Stimulated activated CD4-positive, alpha-beta T cell treated with anti-CD3 and anti-CD28 coated beads, Interleukin-15, amount 100 ng/mL, for 24 hours (primary cell): ENCODE measurements at regions not wholly inside any gene's neighbourhood (a gene's known extent, or its start where the extent isn't known, plus 50 kb on each side); places are given as distances from the start of the nearest gene placed in this dataset.
"Not testable (repeated sequence)": the region's sequence is repeated elsewhere in the genome, so short reads cannot be mapped to it uniquely, and the experiment has no call there.

ENCODE experiments used
- DNase-seq: peaks from one replicate; pipeline ENCODE4 v3.0.0-alpha.2; 2020

DNA sequence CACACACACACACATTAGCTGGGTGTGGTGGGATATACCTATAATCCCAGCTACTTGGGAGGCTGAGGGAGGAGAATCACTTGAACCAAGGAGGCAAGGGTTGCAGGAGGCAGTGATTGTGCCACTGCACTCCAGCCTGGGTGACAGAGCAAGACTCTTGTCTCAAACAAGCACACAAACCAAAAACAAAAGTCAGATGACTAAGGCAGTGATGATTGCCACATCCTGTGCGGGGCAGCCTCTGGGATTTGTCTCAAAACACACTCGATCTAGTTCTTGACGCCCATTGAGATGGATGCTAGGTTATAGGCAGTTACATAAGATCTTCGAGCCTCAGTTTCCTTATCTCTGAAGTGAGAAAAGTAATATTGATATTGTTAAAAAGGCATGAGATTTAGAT is 57.8 kb upstream of the NBPF8 start:
- DNase-seq = peak; percentile 70

- DNase-seq = peak; percentile 3
Observed at GRCh38 chr1:120356170-120356569, 58.7 kb upstream of the NBPF8 start.

- peak; percentile 59 for DNase-seq
Observed at GRCh38 chr1:120354618-120355184, 60.1 kb upstream of the NBPF8 start.

GRCh38 chr1:120342231-120343073 is 72.4 kb upstream of the NBPF8 start:
- DNase-seq = peak; percentile 25

DNA sequence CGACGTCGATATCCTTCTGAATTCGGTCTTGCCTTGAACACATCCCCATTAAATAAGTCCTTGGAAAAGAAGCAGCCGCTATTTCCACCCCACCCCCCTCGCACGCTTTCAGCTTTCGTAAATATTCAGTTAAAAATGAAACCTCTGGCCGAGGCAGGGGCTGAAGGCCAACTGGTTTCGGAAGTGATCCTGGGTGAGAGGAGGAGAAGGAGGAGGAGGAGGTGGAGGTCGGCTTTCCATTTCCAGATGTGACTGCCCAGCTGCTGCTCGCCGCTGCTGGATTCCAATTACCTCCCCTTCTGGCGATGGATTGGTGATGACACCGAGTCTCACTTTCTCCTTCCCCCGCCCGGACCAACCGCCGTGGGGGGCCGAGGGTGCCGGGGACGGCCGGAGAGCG is 73.1 kb upstream of the NBPF8 start:
- peak; percentile 5 for DNase-seq

- DNase-seq = peak; percentile 60
Observed at GRCh38 chr1:120340838-120341751, 73.7 kb upstream of the NBPF8 start.

- DNase-seq = not testable (repeated sequence)
Observed at GRCh38 chr1:120315738-120316137, 99.1 kb upstream of the NBPF8 start.

DNA sequence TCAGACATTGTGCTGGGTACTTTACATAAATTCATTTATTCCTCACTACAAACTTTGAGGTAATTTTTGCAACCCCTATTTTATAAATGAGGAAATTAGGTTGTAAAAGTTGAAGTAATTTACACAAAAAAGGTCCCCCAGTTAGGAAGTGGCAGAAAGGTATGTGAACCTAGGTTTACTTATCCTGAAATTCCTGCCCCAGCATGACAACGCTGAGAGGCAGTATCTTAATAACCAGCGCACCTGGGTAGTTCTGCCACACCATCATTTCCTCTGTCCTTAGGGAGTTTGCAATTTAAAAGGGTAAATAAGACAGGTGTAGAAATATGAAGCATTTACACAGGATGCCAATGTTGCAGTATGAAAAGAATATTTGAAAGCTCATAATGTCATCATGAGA is 102.9 kb upstream of the NBPF8 start:
- not testable (repeated sequence) for DNase-seq

- DNase-seq = not testable (repeated sequence)
Observed at GRCh38 chr1:120308940-120309578, 105.8 kb upstream of the NBPF8 start.

DNA sequence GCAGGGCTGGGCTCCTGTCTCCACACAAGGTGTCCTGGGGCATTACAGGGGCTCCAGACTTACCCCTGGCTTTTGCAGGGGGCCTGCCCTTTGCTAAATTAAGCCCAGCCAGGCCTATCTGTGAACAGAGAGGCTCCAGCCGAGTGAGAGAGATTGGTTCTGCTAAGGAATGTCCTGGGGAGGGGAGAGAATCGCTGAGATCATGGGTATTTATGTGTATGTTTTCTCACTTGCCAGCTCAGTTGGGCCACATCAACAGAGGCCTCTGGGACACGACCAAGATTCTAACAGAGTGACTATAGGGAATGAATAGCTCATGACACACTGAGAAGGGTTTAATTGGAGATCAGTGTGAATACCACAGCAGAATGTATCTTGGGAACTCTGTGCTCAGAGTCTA is 109.8 kb upstream of the NBPF8 start:
- DNase-seq = not testable (repeated sequence)

DNA sequence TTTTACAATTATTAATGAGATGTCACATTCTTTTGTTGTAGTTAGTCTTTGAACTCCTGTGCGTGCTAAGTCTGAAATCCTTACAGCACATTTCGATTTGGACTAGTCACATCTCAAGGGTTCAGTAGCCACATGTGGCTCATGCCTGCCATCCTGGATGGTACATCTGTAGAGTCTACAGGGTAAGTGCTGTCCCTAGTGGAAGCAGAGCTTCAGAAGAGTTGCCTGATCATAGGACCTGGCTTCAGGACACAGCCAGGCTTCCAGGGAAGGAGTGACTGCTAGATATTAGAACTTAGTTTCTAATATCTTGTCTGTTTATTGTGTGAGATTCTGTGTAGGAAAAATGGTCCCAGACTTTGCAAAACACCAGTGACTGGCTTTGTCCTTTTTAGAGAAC is 110.5 kb upstream of the NBPF8 start:
- not testable (repeated sequence) for DNase-seq

DNA sequence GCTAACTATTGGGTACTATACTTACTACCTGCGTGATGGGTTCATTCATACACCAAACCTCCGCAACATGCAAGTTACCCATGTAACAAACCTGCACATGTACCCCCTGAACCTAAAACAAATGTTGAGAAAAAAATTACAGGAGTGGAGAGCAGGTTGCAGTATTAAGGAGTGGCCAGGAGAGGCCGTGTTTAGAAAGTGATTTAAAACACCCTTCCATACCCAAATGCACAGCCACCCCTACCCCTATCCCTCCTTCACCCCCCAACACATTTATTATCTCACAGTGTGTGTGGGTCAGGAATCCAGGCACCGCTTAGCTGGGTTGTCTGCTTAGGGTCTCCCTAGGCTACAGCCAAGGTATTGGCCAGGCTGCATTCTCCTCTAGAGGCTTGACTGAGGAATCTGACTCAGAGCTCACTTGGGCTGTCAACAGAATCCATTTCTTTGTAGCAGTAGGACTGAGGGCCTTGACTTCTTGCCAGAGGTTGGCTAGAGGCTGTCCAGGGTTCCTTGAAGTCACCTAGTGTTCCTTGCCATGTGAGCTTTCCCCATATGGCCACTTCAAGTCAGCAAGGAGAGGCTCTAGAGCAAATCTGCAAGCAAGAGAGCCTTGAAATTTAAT is 115.3 kb upstream of the NBPF8 start:
- not testable (repeated sequence) for DNase-seq

GRCh38 chr1:120298487-120298886 is 116.3 kb upstream of the NBPF8 start:
- not testable (repeated sequence) for DNase-seq

DNA sequence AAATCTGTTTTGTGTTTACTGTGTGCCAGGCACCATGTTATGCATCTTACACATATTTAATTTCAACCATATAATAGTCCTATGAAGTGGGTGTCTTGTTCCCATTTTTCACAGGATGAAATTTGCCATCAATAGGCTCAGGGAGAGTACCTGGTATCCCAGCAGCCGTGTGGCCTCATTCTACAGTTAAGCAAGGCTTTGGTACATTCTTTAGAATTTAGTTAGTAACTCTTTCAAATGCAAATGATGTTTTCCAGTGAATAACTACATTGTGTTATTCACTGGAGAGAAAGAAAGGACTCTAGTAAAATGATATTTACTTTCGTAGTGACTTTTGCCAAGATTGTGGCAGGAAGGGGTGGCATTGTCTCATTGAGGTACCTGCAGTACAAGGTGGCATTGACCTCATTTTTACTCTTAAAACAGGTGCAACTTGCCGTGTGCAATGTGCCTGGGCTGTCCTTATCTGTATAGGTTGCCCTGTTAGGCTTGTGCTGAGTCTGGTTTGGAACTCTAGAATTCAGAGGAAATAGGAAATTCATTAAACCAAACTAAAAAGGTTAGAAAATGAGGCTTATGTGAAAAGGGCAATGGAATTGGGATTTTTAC is 117.4 kb upstream of the NBPF8 start:
- DNase-seq = not testable (repeated sequence)

DNA sequence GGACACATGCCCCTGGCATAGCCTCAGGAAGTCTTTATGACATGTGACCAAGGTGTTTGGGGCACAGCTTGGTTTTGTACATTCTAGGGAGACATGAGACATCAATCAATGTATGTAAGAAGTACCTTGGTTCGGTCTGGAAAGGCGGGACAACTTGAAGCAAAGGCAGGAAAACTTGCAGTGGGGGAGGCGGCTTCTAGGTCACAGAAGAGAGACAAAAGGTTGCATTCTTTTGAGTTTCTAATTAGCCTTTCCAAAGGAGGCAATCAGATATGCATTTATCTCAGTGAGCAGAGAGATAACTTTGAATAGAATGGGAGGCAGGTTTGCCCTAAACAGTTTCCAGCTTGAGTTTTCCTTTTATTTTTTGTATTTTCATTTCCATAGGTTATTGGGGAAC is 113.8 kb upstream of the SEC22B start:
- not testable (repeated sequence) for DNase-seq

DNA sequence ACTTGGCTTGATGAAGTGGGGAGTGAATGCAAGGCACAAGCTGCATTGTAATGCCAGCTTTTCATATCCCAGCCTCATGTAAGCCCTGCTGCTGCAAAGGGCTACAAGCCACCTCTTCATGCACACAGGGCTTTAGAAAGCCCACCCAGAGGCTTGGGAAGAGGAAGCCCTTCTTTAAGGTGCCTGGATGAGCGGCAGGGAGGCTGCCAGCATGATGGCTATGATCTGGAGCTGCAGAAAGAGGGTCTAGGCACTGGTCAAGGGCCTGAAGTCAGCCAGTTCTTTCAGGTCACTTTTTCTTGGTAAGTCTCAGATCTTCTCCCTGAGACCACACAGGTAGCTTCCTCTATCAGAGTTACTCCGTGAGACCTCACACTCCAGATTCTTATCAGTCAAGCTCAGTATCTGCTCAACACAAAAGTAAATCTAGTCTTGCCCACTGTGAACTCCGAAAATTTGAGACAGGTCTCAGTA is 113.3 kb upstream of the SEC22B start:
- DNase-seq = not testable (repeated sequence)

DNA sequence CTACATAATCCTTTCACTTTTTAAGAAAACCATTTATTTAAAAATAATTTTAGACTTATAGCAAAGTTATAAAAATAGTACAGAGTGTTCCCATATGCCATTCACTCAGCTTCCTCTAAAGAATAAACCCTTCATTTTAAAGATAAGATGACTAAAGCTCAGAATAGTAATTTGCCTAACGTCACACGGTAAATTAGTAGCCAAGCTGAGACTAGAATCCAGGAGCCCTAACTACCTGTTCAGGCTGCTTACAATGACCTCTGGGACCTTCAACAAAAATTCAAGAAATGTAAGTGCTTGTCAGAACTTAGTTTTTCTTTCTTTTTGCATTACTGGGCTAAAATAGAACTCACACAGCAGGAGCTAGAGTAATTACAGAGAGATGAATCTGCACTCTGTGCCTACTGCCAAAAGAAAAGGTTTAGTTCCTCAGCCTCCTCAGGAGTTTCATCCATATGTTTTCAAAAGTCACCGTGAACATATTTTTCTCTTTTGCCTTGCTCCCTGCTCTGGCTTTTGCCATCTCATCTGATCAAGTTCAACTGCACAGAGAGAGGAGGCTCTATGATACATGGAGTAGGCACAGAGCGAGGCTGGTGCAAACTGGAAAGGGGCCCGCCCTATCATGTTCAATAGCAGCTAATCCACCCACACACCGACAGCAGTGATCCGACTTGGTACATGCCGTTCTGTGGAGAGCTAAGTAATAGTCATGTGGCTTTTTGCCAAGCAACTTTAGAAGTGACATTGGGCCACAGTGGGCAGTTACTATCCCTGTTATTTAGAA is 112.7 kb upstream of the SEC22B start:
- DNase-seq = not testable (repeated sequence)

- DNase-seq = not testable (repeated sequence)
Observed at GRCh38 chr1:120288167-120288566, 111.8 kb upstream of the SEC22B start.

DNA sequence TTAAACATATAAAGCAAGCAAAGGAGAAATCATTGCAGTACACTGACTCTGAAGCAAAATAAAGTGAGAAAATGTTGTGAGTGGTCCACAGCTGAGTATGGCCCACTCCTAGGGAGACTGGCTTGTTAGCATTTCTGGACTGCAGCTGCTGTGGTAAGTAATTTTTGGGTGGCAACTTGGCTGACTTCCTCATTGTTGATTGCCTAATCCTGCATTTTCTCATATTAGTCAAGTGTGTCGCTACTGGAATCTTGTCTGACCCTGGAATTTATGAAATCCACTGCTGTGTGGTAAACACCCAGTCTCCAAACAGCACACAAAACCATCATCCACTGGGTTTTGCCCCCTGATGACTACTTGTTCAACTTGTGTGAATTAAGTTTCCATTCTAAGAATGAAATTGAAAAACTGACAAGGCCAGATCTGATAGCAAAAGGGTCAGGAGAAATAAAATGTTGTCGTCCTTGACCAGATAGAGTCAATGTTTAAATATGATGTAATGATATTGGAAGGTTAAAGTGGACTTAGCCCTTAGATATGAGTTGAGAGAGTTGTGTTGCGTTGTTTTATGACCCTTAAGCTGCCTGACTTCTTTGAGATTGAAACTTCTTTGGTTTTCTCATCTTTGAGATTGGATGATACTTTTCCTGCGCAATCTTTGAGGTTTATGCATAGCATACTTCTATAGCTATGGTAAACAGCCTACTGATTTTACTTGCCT is 106.6 kb upstream of the SEC22B start:
- DNase-seq = not testable (repeated sequence)

DNA sequence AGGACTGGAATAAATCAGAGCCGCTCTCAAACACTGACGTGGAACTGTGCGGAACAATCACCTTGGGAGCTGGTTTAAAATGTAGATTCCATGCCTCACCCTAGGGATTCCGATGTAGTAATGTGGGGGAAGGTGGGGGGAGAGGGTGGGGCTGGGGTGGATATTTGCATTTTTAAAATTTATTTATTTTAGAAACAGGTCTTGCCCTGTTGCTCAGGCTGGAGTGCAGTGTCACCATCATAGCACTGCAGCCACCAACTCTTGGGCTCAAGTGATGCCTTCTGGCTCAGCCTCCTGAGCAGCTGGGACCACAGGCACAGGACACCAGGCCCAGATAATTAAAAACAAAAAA is 101.9 kb upstream of the SEC22B start:
- DNase-seq = not testable (repeated sequence)
